SK-N-SH treated with all-trans-retinoic acid at 6 μM for 48 hours (cell line): ENCODE measurements at regions not wholly inside any gene's neighbourhood (a gene's known extent, or its start where the extent isn't known, plus 50 kb on each side); places are given as distances from the start of the nearest gene placed in this dataset.

Source experiments
- ATAC-seq: fragments of 200-7000 bp; cut with Tn5 transposase; 3 replicates; pipeline ENCODE4 v1.9.1; 2020; ENCODE audit warnings: mild to moderate bottlenecking, moderate library complexity
- ARNTL ChIP-seq: fragments of 450-650 bp; formaldehyde crosslinking; IDR thresholded peaks from 2 replicates; pipeline ENCODE4 v1.5.0; 2020; ENCODE audit warnings: low read depth, mild to moderate bottlenecking, moderate library complexity, borderline replicate concordance
- BACH2 ChIP-seq: fragments of 250-450 bp; sonication (Bioruptor Pico); IDR thresholded peaks from 2 replicates; pipeline ENCODE4 v1.9.0; 2021; ENCODE audit warnings: mild to moderate bottlenecking, borderline replicate concordance
- CSDC2 ChIP-seq: fragments of 250-450 bp; sonication (Bioruptor Pico); IDR thresholded peaks from 2 replicates; pipeline ENCODE4 v1.5.0; 2020; ENCODE audit warnings: mild to moderate bottlenecking, moderate library complexity
- ESRRG ChIP-seq: fragments of 250-450 bp; sonication (Bioruptor Pico); IDR thresholded peaks from 2 replicates; pipeline ENCODE4 v1.6.1; 2021; ENCODE audit warnings: mild to moderate bottlenecking
- GLIS3 ChIP-seq: fragments of 250-450 bp; sonication (Bioruptor Pico); IDR thresholded peaks from 2 replicates; pipeline ENCODE4 v1.5.0; 2020; ENCODE audit warnings: mild to moderate bottlenecking, moderate library complexity
- ISL1 ChIP-seq: fragments of 250-450 bp; sonication (Bioruptor Pico); IDR thresholded peaks from 2 replicates; pipeline ENCODE4 v2.1.2; 2022; ENCODE audit warnings: mild to moderate bottlenecking, moderate library complexity
- OSR1 ChIP-seq: fragments of 250-450 bp; sonication (Bioruptor Pico); IDR thresholded peaks from 2 replicates; pipeline ENCODE4 v1.8.0; 2022; ENCODE audit warnings: moderate library complexity, mild to moderate bottlenecking, inconsistent platforms
- PPARA ChIP-seq: fragments of 250-450 bp; sonication (Bioruptor Pico); IDR thresholded peaks from 2 replicates; pipeline ENCODE4 v1.5.0; 2020; ENCODE audit warnings: mild to moderate bottlenecking, borderline replicate concordance
- SNAI2 ChIP-seq: fragments of 250-450 bp; sonication (Bioruptor Pico); IDR thresholded peaks from 2 replicates; pipeline ENCODE4 v1.5.0; 2020; ENCODE audit warnings: mild to moderate bottlenecking, moderate library complexity
- TCF4 ChIP-seq: fragments of 250-450 bp; sonication (Bioruptor Pico); IDR thresholded peaks from 2 replicates; pipeline ENCODE4 v1.8.0; 2021; ENCODE audit warnings: mild to moderate bottlenecking, moderate library complexity, borderline replicate concordance
- TOX ChIP-seq: fragments of 250-450 bp; sonication (Bioruptor Pico); IDR thresholded peaks from 2 replicates; pipeline ENCODE4 v1.8.0; 2021; ENCODE audit warnings: mild to moderate bottlenecking, moderate library complexity, borderline replicate concordance
- ZC3H10 ChIP-seq: fragments of 250-450 bp; sonication (Bioruptor Pico); IDR thresholded peaks from 2 replicates; pipeline ENCODE4 v1.5.1; 2021; ENCODE audit warnings: mild to moderate bottlenecking, moderate library complexity
- ZFP3 ChIP-seq: fragments of 250-450 bp; sonication (Bioruptor Pico); IDR thresholded peaks from 2 replicates; pipeline ENCODE4 v1.5.0; 2020; ENCODE audit warnings: mild to moderate bottlenecking, moderate library complexity
- ZFP30 ChIP-seq: fragments of 450-650 bp; formaldehyde crosslinking; IDR thresholded peaks from 2 replicates; pipeline ENCODE4 v1.5.0; 2022; ENCODE audit warnings: mild to moderate bottlenecking, moderate library complexity
- ZNF565 ChIP-seq: fragments of 450-650 bp; formaldehyde crosslinking; conservative IDR thresholded peaks from 2 replicates; pipeline ENCODE4 v1.5.0; 2020; ENCODE audit warnings: low read depth, mild to moderate bottlenecking, moderate library complexity
- ZNF70 ChIP-seq: fragments of 450-650 bp; formaldehyde crosslinking; IDR thresholded peaks from 2 replicates; pipeline ENCODE4 v1.5.0; 2020; ENCODE audit warnings: mild to moderate bottlenecking, moderate library complexity
- ZNF8 ChIP-seq: fragments of 450-650 bp; formaldehyde crosslinking; IDR thresholded peaks from 2 replicates; pipeline ENCODE4 v1.5.0; 2020; ENCODE audit warnings: mild to moderate bottlenecking, moderate library complexity
- TF ChIP-seq, protein P1 (sequence below): fragments of 250-450 bp; sonication (Bioruptor Pico); IDR thresholded peaks from 2 replicates; pipeline ENCODE4 v1.5.1; 2020; ENCODE audit warnings: low read depth, mild to moderate bottlenecking, moderate library complexity
- TF ChIP-seq, protein P2 (sequence below): fragments of 250-450 bp; sonication (Bioruptor Pico); IDR thresholded peaks from 2 replicates; pipeline ENCODE4 v1.5.0; 2020; ENCODE audit warnings: mild to moderate bottlenecking, moderate library complexity
- TF ChIP-seq, protein P3 (sequence below): fragments of 250-450 bp; sonication (Bioruptor Pico); IDR thresholded peaks from 2 replicates; pipeline ENCODE4 v1.8.0; 2020; ENCODE audit warnings: mild to moderate bottlenecking, moderate library complexity, borderline replicate concordance
- TF ChIP-seq, protein P4 (sequence below): fragments of 250-450 bp; sonication (Bioruptor Pico); IDR thresholded peaks from 2 replicates; pipeline ENCODE4 v1.5.1; 2021; ENCODE audit warnings: mild to moderate bottlenecking, moderate library complexity
- TF ChIP-seq, protein P5 (sequence below): fragments of 250-450 bp; sonication (Bioruptor Pico); IDR thresholded peaks from 2 replicates; pipeline ENCODE4 v1.8.0; 2021; ENCODE audit warnings: low read depth, mild to moderate bottlenecking, moderate library complexity, borderline replicate concordance

DNA sequence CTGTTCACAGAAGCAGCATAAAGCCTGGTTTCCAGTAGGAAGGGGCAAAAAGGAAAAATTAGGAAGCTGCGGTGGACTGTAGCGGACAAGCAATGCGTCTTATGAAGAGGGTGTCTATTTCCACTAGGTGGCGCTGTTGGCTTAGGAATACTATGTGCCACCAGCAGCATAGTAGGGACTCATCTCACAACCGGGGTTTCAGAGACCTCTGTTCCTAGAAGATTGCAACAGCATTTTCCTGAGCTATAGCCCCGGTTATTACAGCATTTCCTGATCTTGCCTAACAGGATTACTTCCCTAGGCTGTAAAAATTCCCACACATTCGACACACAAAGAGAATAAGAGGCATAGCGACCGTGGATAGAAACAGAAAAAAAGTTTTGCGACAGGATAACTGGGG lies 683.0 kb downstream of the TBL1XR1 start:
- TF ChIP-seq ZC3H10 (CRISPR knock-in tag) (no peak), ZNF565 (CRISPR knock-in tag) (no peak), TOX (CRISPR knock-in tag) (no peak), ZNF70 (CRISPR knock-in tag) (no peak), BACH2 (CRISPR knock-in tag) (no peak), ZFP3 (no peak), ZFP30 (CRISPR knock-in tag) (no peak), OSR1 (no peak), TCF4 (no peak), ZNF8 (CRISPR knock-in tag) (no peak), ESRRG (CRISPR knock-in tag) (no peak), GLIS3 (CRISPR knock-in tag) (no peak), PPARA (no peak), CSDC2 (CRISPR knock-in tag) (no peak), SNAI2 (CRISPR knock-in tag) (no peak), ARNTL (CRISPR knock-in tag) (no peak)
- TF ChIP-seq, protein P1, sequence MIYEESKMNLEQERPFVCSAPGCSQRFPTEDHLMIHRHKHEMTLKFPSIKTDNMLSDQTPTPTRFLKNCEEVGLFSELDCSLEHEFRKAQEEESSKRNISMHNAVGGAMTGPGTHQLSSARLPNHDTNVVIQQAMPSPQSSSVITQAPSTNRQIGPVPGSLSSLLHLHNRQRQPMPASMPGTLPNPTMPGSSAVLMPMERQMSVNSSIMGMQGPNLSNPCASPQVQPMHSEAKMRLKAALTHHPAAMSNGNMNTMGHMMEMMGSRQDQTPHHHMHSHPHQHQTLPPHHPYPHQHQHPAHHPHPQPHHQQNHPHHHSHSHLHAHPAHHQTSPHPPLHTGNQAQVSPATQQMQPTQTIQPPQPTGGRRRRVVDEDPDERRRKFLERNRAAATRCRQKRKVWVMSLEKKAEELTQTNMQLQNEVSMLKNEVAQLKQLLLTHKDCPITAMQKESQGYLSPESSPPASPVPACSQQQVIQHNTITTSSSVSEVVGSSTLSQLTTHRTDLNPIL, result no peak
- TF ChIP-seq, protein P2, sequence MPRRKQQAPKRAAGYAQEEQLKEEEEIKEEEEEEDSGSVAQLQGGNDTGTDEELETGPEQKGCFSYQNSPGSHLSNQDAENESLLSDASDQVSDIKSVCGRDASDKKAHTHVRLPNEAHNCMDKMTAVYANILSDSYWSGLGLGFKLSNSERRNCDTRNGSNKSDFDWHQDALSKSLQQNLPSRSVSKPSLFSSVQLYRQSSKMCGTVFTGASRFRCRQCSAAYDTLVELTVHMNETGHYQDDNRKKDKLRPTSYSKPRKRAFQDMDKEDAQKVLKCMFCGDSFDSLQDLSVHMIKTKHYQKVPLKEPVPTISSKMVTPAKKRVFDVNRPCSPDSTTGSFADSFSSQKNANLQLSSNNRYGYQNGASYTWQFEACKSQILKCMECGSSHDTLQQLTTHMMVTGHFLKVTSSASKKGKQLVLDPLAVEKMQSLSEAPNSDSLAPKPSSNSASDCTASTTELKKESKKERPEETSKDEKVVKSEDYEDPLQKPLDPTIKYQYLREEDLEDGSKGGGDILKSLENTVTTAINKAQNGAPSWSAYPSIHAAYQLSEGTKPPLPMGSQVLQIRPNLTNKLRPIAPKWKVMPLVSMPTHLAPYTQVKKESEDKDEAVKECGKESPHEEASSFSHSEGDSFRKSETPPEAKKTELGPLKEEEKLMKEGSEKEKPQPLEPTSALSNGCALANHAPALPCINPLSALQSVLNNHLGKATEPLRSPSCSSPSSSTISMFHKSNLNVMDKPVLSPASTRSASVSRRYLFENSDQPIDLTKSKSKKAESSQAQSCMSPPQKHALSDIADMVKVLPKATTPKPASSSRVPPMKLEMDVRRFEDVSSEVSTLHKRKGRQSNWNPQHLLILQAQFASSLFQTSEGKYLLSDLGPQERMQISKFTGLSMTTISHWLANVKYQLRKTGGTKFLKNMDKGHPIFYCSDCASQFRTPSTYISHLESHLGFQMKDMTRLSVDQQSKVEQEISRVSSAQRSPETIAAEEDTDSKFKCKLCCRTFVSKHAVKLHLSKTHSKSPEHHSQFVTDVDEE (CRISPR knock-in tag), result no peak
- TF ChIP-seq, protein P3, sequence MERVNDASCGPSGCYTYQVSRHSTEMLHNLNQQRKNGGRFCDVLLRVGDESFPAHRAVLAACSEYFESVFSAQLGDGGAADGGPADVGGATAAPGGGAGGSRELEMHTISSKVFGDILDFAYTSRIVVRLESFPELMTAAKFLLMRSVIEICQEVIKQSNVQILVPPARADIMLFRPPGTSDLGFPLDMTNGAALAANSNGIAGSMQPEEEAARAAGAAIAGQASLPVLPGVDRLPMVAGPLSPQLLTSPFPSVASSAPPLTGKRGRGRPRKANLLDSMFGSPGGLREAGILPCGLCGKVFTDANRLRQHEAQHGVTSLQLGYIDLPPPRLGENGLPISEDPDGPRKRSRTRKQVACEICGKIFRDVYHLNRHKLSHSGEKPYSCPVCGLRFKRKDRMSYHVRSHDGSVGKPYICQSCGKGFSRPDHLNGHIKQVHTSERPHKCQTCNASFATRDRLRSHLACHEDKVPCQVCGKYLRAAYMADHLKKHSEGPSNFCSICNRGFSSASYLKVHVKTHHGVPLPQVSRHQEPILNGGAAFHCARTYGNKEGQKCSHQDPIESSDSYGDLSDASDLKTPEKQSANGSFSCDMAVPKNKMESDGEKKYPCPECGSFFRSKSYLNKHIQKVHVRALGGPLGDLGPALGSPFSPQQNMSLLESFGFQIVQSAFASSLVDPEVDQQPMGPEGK (CRISPR knock-in tag), result no peak
- TF ChIP-seq, protein P4, sequence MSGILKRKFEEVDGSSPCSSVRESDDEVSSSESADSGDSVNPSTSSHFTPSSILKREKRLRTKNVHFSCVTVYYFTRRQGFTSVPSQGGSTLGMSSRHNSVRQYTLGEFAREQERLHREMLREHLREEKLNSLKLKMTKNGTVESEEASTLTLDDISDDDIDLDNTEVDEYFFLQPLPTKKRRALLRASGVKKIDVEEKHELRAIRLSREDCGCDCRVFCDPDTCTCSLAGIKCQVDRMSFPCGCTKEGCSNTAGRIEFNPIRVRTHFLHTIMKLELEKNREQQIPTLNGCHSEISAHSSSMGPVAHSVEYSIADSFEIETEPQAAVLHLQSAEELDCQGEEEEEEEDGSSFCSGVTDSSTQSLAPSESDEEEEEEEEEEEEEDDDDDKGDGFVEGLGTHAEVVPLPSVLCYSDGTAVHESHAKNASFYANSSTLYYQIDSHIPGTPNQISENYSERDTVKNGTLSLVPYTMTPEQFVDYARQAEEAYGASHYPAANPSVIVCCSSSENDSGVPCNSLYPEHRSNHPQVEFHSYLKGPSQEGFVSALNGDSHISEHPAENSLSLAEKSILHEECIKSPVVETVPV (CRISPR knock-in tag), result no peak
- TF ChIP-seq, all 23 proteins: peak for 0
- ATAC-seq, result no peak

DNA sequence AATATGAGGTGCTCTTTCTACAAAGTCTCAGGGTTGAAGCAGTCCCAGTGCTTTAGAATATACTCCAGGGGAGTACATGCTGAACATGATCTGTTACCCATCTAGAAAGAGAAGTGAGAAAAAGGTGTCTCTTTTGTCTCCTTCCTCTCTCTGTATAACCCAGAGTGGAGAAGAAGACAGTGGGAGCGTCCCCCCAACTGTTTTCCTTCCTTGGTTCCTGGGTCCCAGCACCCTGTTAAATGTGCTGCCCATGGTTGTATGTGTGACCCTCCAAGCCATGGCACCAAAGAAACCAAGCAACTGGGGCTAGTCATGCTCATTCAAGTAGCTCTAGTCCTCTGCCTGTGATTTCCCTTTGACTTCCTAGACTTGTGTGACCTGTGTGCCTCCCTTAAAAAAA lies 683.7 kb downstream of the TBL1XR1 start:
- ATAC-seq, result no peak
- no peak for TF ChIP-seq OSR1
- TF ChIP-seq ARNTL (CRISPR knock-in tag), result no peak
- TF ChIP-seq, protein P3 (CRISPR knock-in tag), result no peak
- TF ChIP-seq, protein P1, result no peak
- TF ChIP-seq ISL1 (CRISPR knock-in tag), result no peak
- TF ChIP-seq BACH2 (CRISPR knock-in tag), result no peak
- TF ChIP-seq ZNF565 (CRISPR knock-in tag), result no peak
- no peak for TF ChIP-seq PPARA
- no peak for TF ChIP-seq TCF4
- TF ChIP-seq ESRRG (CRISPR knock-in tag), result no peak
- TF ChIP-seq, protein P5, sequence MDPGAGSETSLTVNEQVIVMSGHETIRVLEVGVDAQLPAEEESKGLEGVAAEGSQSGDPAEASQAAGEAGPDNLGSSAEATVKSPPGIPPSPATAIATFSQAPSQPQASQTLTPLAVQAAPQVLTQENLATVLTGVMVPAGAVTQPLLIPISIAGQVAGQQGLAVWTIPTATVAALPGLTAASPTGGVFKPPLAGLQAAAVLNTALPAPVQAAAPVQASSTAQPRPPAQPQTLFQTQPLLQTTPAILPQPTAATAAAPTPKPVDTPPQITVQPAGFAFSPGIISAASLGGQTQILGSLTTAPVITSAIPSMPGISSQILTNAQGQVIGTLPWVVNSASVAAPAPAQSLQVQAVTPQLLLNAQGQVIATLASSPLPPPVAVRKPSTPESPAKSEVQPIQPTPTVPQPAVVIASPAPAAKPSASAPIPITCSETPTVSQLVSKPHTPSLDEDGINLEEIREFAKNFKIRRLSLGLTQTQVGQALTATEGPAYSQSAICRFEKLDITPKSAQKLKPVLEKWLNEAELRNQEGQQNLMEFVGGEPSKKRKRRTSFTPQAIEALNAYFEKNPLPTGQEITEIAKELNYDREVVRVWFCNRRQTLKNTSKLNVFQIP, result no peak
- TF ChIP-seq, protein P2 (CRISPR knock-in tag), result no peak
- no peak for TF ChIP-seq CSDC2 (CRISPR knock-in tag)
- no peak for TF ChIP-seq ZNF70 (CRISPR knock-in tag)
- TF ChIP-seq, protein P4 (CRISPR knock-in tag), result no peak
